ENCODE measurements at regions not wholly inside any gene's neighbourhood (a gene's known extent, or its start where the extent isn't known, plus 50 kb on each side); places are given as distances from the start of the nearest gene placed in this dataset.

DNA sequence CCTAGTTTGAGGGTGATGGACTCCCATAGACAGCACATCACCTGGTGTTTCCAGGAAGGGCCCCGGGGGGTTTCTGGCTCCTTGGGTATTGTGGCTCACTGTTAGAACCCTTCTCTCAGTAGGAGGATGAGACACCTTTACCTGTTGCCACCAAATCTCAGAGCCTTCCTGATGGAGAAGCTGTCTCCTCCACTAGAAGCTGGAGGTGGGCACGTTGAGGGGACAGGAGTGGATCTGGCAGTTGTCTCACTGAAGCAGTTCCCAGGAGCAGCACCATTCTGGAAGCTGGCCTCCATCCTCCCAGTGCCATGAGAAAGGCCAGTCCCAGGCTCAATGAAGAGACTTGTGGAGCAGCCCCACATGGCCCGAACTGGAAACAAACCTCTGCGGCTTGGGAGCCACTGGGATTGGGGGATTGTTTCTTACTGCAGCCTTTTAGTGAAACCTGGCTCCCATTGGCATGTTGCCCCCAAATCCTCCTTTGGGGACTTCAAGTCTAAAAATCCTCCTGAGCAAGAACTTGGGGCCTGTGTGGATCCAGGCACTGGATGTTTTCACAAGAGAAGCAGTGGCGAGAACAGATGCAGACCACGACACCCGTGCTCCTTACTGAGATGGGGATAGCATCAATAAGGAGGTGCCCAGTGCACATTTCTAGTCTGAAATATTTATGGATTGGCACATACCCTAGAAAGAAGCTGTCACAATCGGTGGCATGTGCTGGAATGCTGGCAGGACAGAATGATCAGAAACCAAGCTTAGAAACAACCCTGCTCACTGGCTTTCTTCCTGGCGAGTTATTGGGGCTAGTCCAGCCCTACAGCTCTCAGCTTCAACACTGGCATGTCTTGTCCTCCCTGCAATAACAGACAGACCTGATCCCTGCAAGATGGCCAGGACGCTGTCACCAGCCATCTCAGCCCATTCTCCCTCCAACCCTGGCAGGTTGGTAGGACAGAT lies 223.7 kb upstream of the AJAP1 start:
- TF ChIP-seq TAF1 (IDR thresholded peaks at IDR 0.05; ENCODE audit: low read depth, low read length) (no peak), POLR2A (IDR thresholded peaks at IDR 0.05; ENCODE audit: low read depth, low read length) (no peak), POLR2AphosphoS5 (IDR thresholded peaks at IDR 0.05; ENCODE audit: low read depth, low read length) (no peak), PAX5 (IDR thresholded peaks at IDR 0.05; ENCODE audit: insufficient read depth, low read length, severe bottlenecking) (no peak), SPI1 (IDR thresholded peaks at IDR 0.05; ENCODE audit: low read depth, low read length) (no peak)
